SU-DHL-6 (cell line): ENCODE measurements at regions not wholly inside any gene's neighbourhood (a gene's known extent, or its start where the extent isn't known, plus 50 kb on each side); places are given as distances from the start of the nearest gene placed in this dataset.

Experiments used
- H2AFZ ChIP-seq: fragments of 200-600 bp; sonication (generic); 2 replicates; pipeline ENCODE4 v1.6.1; 2014; ENCODE audit warnings: low read depth, mild to moderate bottlenecking, moderate library complexity, mixed read lengths, antibody characterized with exemption, low read length; ENCODE audit not compliant: severe bottlenecking
- H3F3A ChIP-seq: fragments of 200-600 bp; shearing (Covaris generic); 2 replicates; pipeline ENCODE4 v1.6.0; 2016; ENCODE audit warnings: antibody characterized with exemption, mild to moderate bottlenecking; ENCODE audit not compliant: insufficient read depth
- H3K27ac ChIP-seq: fragments of 200-600 bp; sonication (generic); 2 replicates; pipeline ENCODE4 v1.5.1; 2016; ENCODE audit warnings: low read depth, mild to moderate bottlenecking, low read length, moderate library complexity, mixed read lengths
- H3K27me3 ChIP-seq: fragments of 200-600 bp; sonication (generic), shearing (Covaris generic); 2 replicates; pipeline ENCODE4 v1.6.0; 2014; ENCODE audit warnings: mild to moderate bottlenecking, low read length
- H3K36me3 ChIP-seq: fragments of 200-600 bp; sonication (generic); 2 replicates; pipeline ENCODE4 v1.6.1; 2014; ENCODE audit warnings: mild to moderate bottlenecking, low read length, mixed read lengths
- H3K4me2 ChIP-seq: fragments of 300-600, 200-600 bp; shearing (Covaris generic), sonication (generic); 2 replicates; pipeline ENCODE4 v1.6.0; 2014; ENCODE audit warnings: low read length, low read depth, mild to moderate bottlenecking; ENCODE audit not compliant: poor library complexity, severe bottlenecking
- H3K4me3 ChIP-seq: fragments of 200-600 bp; sonication (generic); 2 replicates; pipeline ENCODE4 v1.5.1; 2014; ENCODE audit warnings: antibody characterized with exemption, low read length, mild to moderate bottlenecking, mixed read lengths; ENCODE audit not compliant: insufficient read depth, poor library complexity, severe bottlenecking
- H3K79me2 ChIP-seq: fragments of 200-600 bp; sonication (generic); 2 replicates; pipeline ENCODE4 v1.6.1; 2014; ENCODE audit warnings: mild to moderate bottlenecking, low read length, moderate library complexity; ENCODE audit not compliant: insufficient read depth
- H3K9ac ChIP-seq: fragments of 200-600 bp; sonication (generic); 2 replicates; pipeline ENCODE4 v1.7.0; 2014; ENCODE audit warnings: mild to moderate bottlenecking, low read length
- H3K9me2 ChIP-seq: fragments of 200-600 bp; sonication (generic); replicated peaks from 2 replicates; pipeline ENCODE4 v1.6.1; 2014; ENCODE audit warnings: low read length; ENCODE audit not compliant: insufficient read depth
- H3K9me3 ChIP-seq: fragments of 200-600 bp; sonication (generic); 2 replicates; pipeline ENCODE4 v1.6.1; 2014; ENCODE audit warnings: low read length, mixed read lengths; ENCODE audit not compliant: insufficient read depth
- H4K20me1 ChIP-seq: fragments of 200-600 bp; sonication (generic); 2 replicates; pipeline ENCODE4 v1.6.1; 2014; ENCODE audit warnings: low read depth, mild to moderate bottlenecking, antibody characterized with exemption, low read length, moderate library complexity, mixed read lengths
- CTCF ChIP-seq: fragments of 200-600 bp; sonication (generic); IDR thresholded peaks from one replicate; pipeline ENCODE4 v1.5.1; 2017; ENCODE audit warnings: antibody characterized with exemption, mild to moderate bottlenecking, low read length, moderate library complexity; ENCODE audit not compliant: insufficient read depth, poor library complexity, severe bottlenecking
- EZH2phosphoT487 ChIP-seq: fragments of 200-600 bp; sonication (generic), shearing (Covaris generic); conservative IDR thresholded peaks from 2 replicates; pipeline ENCODE4 v1.6.1; 2018; ENCODE audit warnings: mild to moderate bottlenecking, antibody characterized with exemption, low read length, moderate library complexity, mixed read lengths

- H4K20me1 ChIP-seq: no peaks in the 10 kb centered on the region
- no peaks in the 10 kb centered on the region for H3K27me3 ChIP-seq
- TF ChIP-seq CTCF (no peak), EZH2phosphoT487 (no peak)
- no peak overlapping the region for H2AFZ ChIP-seq
- no peak overlapping the region for H3K4me3 ChIP-seq
- H3K36me3 ChIP-seq: no peaks in the 10 kb centered on the region
- H3K9ac ChIP-seq: no peak overlapping the region
- H3K27ac ChIP-seq: no peak overlapping the region
- H3K9me2 ChIP-seq: no peaks in the 10 kb centered on the region
- no peaks in the 10 kb centered on the region for H3F3A ChIP-seq
- no peak overlapping the region for H3K4me2 ChIP-seq
- H3K79me2 ChIP-seq: no peaks in the 10 kb centered on the region
- no peaks in the 10 kb centered on the region for H3K9me3 ChIP-seq
Observed at GRCh38 chr12:29050503-29050902, 98.6 kb upstream of the FAR2 start.

DNA sequence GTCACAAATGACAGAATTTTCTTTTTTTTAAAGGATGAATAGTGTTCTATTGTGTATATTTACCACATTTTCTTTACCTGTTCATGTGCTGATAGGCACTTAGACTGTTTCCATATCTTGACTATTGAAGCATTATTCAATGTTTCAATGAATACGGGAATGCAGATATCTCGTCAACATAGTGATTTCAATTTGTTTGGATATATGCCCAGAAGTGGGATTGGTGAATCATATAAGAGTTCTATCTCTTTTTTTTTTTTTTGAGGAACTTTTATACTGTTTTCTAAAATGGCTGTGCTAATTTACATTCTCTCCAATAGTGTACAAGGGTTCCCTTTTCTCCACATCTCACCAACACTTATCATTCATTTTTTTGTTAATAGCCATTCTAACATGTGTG lies 97.9 kb upstream of the FAR2 start:
- no peak for TF ChIP-seq CTCF
- TF ChIP-seq EZH2phosphoT487: no peak

GRCh38 chr12:29053567-29053966 lies 95.5 kb upstream of the FAR2 start:
- H3K4me2 ChIP-seq: no peak overlapping the region
- H3K9ac ChIP-seq: no peak overlapping the region
- no peak overlapping the region for H3K4me3 ChIP-seq
- H3K27me3 ChIP-seq: no peaks in the 10 kb centered on the region
- H3K27ac ChIP-seq: no peak overlapping the region
- no peak overlapping the region for H2AFZ ChIP-seq
- no peaks in the 10 kb centered on the region for H3K9me2 ChIP-seq
- no peaks in the 10 kb centered on the region for H3K36me3 ChIP-seq
- H4K20me1 ChIP-seq: no peaks in the 10 kb centered on the region
- no peaks in the 10 kb centered on the region for H3K9me3 ChIP-seq
- no peaks in the 10 kb centered on the region for H3K79me2 ChIP-seq
- TF ChIP-seq CTCF (no peak), EZH2phosphoT487 (no peak)
- H3F3A ChIP-seq: no peaks in the 10 kb centered on the region

More for the DNA sequence above, 97.9 kb upstream of the FAR2 start:
- no peak overlapping the region for H3K9ac ChIP-seq
- H3K4me2 ChIP-seq: no peak overlapping the region
- no peaks in the 10 kb centered on the region for H3K79me2 ChIP-seq
- no peaks in the 10 kb centered on the region for H3K27me3 ChIP-seq
- no peak overlapping the region for H2AFZ ChIP-seq
- no peaks in the 10 kb centered on the region for H3K36me3 ChIP-seq
- no peaks in the 10 kb centered on the region for H4K20me1 ChIP-seq
- no peak overlapping the region for H3K4me3 ChIP-seq
- no peak overlapping the region for H3K27ac ChIP-seq
- H3K9me2 ChIP-seq: no peaks in the 10 kb centered on the region
- no peaks in the 10 kb centered on the region for H3K9me3 ChIP-seq
- no peaks in the 10 kb centered on the region for H3F3A ChIP-seq
